Eye (tissue), 1 donor: ENCODE measurements at regions not wholly inside any gene's neighbourhood (a gene's known extent, or its start where the extent isn't known, plus 50 kb on each side); places are given as distances from the start of the nearest gene placed in this dataset.
A peak's percentile ranks its signal among the peaks of the same experiment; 100 is the strongest.

Experiments
- DNase-seq: peaks from one replicate; pipeline ENCODE4 v3.0.0-alpha.2; 2015

DNA sequence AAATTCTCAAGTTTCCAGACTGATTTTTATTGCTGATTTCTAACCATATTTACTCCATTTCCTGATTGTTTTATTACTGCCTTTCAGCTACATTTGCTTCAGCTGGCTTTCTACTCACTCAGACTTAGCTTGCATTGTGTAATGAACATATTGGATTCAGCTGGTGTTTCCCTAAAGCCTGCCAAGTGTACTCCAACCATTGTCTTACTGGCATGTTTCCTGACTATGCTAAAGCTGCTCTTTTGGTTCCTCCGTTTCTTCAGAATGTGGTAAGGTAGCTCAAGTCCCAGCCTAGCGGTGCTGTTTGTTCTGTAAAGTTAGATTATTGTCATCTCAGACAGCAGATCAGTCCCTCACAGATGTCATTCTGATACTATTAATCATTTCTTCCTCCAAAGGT lies 53.1 kb upstream of the GLRA2 start:
- DNase-seq: peak; percentile 49

GRCh38 chrX:14449773-14450172 lies 79.6 kb upstream of the GLRA2 start:
- DNase-seq: no peak

GRCh38 chrX:14448406-14448805 lies 80.9 kb upstream of the GLRA2 start:
- no peak for DNase-seq

- no peak for DNase-seq
Measured at GRCh38 chrX:14440106-14440505, 89.2 kb upstream of the GLRA2 start.

GRCh38 chrX:14427614-14428013 lies 101.7 kb upstream of the GLRA2 start:
- no peak for DNase-seq

GRCh38 chrX:14420841-14421240 lies 108.5 kb upstream of the GLRA2 start:
- peak; percentile 17 for DNase-seq

DNA sequence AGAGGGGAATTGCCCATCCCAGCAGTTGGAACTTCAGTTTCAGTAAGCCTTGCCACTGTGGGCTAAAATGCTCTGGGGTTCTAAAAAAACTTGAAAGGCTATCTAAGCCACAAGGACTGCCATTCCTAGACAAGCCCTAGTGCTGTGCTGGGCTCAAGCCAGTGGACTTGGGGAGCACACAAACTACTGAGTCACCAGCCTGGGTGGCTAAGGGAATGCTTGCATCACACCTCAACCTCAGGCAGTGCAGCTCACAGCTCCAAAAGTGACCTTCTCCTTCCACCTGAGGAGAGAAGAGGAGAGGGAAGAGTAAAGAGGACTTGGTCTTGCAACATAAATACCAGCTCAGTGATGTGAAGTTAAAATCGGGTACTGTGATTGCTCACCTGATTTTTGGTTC lies 116.7 kb upstream of the GLRA2 start:
- no peak for DNase-seq

DNA sequence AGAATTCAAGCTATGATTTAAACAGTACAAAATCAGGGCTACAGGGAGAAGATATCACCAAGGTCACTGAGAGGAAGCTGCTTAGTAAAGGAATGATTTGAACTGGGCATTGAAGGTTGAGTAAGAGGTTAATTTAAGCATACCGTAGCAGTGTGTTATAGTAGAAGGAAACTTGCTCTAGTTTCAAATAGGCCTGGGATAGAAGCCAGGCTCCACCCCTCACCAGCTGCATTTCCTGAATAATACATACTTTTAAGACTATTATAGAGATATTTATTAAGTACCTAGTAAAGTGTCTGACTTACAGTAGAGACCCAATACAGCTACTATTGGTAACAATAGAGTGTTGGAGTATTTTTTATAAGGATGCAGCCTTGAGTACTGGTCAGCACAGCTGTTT lies 118.0 kb upstream of the GLRA2 start:
- DNase-seq: no peak

GRCh38 chrX:14409341-14409740 lies 120.0 kb upstream of the GLRA2 start:
- no peak for DNase-seq

DNA sequence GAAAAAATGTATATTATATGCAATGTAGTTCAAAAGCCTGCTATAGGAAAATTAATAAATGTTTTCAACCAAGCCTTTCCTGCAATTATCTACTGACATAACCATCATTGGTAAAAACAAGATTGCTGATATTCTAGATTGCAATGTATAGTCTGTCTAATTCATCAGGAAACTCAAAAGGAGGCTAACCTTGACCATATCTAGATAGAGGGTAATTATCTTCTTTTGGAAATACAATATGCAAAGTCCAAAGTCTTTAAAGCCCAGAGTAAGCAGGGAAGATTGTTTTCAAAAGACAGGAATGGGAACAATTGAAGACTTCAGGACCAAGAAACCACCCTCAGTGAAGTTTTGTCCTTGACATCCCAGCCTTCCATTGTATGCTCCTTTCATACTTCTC lies 123.1 kb upstream of the GLRA2 start:
- DNase-seq: no peak

DNA sequence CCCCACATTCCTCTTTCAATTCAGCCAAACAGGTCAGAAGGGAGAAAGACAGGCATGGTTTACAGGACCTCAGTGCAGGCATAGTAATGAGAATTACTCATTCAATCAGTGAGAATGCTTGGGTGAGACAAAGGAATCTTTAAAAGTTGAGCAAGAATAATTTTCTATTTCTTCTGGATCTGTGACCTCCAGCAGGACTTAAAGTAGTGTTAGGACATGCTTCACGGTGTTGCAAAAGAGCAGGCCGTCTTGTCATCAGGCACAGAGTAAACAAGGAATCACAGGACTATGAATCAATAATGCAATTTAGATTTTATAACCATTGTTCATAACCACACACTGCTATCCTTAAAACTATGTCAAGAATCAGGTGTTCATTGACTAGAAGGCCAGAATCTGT lies 130.6 kb upstream of the GLRA2 start:
- DNase-seq: no peak

GRCh38 chrX:14389682-14390081 lies 139.7 kb upstream of the GLRA2 start:
- DNase-seq: no peak

GRCh38 chrX:14386981-14387380 lies 142.4 kb upstream of the GLRA2 start:
- no peak for DNase-seq

DNA sequence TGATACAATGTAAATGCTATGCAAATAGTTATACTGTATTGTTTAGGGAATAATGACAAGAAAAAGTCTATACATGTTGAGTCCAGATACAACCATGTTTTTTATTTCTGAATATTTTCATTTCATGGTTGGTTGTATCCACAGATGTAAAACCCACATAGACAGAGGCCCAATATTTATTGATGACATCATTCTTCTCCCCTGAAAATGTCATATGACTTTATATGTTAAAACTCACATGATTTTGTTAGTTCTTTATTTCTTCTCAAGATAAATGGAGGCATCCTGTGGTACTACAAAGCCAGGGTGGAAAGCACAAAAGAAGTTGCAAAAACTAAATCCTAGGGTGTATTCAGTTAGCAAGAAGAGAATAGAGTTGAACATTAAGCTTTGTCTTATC lies 149.3 kb upstream of the GLRA2 start:
- no peak for DNase-seq

- no peak for DNase-seq
Measured at GRCh38 chrX:14377427-14377826, 151.9 kb upstream of the GLRA2 start.

DNA sequence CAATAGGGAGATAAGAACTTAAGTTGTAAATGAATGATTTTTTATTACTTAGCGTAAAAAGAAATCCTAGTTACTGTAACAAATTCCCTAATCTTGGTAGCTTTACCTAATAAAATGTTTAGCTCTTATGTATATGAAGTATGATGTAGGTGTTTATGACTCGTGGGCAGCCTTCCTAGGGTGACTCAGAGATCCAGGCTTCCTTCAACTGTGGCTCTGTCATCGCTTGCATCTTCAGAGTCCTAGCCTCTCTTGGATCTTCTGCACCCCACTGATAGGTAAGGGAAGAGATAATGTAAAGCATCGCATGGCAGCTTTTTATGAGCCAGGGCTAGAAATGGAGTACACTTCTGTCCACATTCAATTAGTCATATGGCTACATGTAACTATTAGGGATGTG lies 165.6 kb upstream of the GLRA2 start:
- no peak for DNase-seq

DNA sequence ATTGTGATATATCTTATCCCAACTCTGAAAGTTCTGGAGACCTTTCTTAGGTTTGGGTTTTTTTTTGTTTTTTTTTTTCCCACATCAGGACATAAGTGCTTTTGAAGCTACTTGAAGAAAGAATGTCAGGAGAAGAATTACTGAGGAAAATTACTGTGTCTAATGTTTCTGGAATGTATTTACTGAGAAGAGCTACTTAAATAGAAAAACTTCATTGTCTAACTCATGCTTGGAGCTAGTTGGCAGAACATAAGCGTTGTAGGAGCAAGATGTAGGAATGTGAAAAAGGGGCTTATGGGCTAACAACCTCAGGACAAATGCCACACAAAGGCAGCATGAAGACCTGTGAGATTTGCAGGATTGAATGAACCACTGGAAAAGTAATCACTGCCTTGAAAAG lies 166.6 kb upstream of the GLRA2 start:
- DNase-seq: no peak

DNA sequence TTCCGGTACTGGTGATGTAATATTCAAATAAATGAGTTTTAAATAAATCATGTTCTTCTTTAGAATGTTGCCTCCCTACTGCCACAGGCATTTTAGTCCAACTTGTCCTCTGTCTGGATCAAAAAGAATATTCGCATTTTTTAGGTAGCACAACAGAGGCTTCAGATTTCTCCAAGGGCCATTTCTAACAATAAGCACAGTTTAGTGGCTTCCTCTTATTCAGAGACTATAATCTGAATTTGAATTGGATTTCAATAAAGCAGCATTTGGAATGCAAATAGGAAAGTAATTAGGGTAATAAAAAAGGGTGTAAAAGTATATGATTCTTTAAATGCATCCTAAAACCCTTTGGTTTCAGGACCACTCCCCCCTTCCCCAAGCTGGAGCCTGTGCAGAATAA lies 167.9 kb upstream of the GLRA2 start:
- no peak for DNase-seq

- DNase-seq: no peak
Measured at GRCh38 chrX:14359727-14360126, 169.6 kb upstream of the GLRA2 start.

DNA sequence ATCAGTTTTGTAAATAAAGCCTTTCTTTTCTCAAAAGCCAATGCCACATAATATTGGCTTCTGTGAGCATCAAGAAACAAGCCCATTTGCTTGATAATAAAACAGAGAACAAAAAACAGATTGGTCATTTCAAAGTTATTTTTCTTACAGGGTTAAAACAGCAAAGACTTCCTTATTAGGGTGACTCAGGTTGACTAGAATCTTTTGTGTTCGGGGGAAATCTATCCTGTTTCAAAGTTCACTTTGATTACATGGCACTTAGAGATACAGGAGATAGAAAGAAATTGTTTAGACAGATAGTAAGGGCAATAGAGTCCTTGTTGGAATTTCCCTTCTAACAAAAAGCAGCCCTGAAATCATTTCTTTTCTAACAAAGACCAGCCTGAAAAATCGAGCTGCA lies 170.0 kb upstream of the GLRA2 start:
- no peak for DNase-seq

DNA sequence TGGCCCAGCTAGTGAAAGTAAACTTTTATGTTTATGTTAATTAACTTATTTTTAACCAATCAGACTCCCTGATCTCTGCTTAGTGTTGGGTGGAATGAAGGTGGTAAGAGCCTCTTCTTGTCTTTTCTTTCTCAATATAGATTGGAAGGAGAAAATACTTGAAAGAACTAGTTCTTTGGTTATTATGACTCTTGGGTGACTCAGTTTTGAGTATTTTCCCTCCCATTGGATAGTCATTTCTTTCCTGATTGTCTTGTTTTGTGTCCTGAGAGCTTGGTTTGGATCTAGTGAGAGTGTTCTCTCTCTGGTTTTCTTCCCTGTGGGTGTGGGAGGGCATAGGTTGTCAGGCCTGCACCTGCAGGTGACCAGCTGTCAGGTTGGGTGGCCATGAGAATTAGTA lies 172.0 kb upstream of the GLRA2 start:
- DNase-seq: no peak

- DNase-seq: no peak
Measured at GRCh38 chrX:14356401-14356800, 172.9 kb upstream of the GLRA2 start.

DNA sequence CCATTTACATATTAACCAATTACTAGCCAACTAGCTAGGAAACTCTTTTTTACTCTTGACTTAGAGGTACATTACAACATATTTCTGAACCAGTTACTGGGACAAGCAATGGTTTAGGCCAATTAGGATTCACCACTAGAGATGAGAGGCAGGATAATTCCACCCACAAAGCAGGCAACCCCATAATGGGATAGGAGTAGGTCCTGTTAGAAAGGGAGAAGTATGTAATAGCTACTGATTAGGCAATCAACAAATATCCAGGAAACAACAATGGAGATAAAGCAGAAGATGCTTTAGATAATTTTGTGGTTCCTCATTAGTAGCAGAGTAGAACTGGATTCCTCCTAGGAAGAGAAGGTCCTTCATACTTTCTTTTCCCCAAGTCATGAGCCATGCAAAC lies 173.8 kb upstream of the GLRA2 start:
- DNase-seq: no peak

GRCh38 chrX:14354521-14354920 lies 174.8 kb upstream of the GLRA2 start:
- DNase-seq: no peak

GRCh38 chrX:14352511-14352910 lies 176.8 kb upstream of the GLRA2 start:
- DNase-seq: peak; percentile 11

DNA sequence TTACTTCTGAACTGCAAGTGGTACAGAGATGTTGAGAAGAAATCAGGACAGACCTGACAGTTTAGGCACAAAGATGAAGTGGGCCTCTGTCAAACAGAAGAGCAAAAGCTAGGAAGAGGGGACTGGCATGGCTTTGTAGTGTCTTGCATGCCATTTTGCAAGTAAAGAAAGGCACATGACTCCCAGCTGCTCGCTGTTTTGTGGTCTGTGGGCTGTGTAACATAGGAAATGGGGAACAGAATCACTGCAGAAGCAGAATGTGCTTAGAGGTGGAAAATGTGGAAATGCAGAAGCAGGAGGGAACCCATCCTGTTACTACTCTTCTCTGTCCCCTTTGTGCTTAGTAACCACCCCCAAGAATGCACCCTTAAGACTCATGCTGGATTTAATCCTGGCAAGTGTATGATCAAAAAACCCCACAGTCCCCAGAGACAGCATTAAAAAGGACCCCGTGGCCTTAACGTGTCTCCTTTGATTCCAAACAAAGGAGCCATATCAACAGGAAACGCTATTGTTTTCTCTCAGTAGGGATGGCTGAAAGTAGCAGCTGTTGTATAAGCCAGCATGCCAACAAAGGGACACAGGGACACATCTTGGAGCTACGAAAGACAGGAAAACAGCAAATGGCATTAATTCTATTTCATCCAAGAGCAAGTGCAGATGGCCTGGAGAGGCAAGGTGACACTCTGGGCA lies 177.6 kb upstream of the GLRA2 start:
- DNase-seq: peak; percentile 49
